Stimulated activated CD4-positive, alpha-beta T cell treated with anti-CD3 and anti-CD28 coated beads, Interleukin-15, amount 100 ng/mL, for 24 hours (primary cell): ENCODE measurements at regions not wholly inside any gene's neighbourhood (a gene's known extent, or its start where the extent isn't known, plus 50 kb on each side); places are given as distances from the start of the nearest gene placed in this dataset.

ENCODE experiments used
- DNase-seq: peaks from one replicate; pipeline ENCODE4 v3.0.0-alpha.2; 2020

DNA sequence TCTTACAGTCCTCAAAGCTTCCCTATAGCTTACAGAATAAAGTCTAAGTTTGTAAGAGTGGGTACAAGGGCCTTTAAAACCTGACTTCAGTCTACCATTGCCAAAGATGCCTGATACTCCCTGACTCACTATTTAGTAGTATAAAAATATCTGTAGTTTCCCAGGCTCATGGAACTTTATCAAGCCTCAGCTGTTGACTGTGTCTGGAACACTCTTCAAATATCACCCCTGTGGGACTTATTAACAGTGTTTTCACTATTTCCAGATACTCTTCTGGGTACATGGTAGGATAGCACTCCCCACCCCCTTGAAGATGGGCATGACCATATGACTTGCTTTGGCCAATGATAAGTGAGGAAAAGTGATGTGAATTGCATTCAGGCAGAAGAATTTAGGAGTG is 105.3 kb upstream of the TENT5A start:
- no peak for DNase-seq

DNA sequence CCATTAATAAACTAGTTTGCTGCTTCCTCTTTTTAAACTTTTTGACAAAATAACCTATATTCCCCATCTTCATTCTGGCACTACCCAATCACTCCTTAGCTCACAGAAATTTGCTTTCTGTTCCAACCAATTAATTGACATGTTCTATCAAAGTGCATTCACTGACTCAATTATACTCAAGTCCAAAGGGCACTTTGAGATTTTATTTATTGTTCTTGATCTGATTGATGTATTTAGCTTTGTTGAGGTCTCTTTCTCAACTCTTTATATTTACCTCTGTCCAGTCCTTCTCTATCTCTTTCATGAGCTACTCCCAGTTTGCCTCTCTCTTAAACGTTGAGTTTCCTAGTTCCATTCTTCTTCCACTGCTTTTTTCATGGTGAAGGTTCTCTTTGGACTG is 104.4 kb upstream of the TENT5A start:
- DNase-seq: no peak

DNA sequence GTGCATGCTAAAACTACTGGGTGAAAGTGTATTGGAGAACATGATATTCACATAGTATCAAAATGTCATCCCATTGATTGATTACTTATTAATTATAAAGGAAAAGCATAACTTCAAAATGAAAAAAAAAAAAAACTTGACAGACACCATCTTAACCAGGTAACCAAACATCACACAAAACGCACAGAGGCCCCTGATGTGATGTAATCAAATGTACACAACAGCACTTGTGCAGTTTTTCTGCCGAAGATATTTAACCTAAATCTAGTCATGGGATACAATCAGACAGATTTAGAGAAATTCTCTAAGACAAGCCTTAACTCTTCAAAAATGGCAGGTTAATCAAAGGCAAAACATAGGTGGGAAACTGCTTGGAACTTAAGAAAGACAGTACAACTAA is 102.0 kb upstream of the TENT5A start:
- no peak for DNase-seq

DNA sequence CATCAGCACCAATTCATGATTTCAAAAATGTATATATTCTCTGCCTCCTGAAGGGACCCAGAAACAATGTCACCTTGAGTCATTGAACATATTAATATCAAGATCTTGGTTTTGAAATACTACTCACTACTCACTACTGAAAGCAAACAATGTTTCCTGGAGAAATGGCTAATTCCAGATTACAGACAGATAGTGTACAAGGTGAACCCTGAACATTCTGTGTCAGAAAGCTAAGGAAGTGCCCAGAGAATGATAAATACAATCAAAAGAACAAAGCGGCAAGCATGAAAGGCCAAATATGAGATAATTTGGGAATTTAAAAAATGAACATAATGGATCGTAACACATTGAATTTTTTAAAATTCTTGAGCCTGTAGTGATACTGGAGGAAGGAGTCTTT is 101.5 kb upstream of the TENT5A start:
- no peak for DNase-seq

DNA sequence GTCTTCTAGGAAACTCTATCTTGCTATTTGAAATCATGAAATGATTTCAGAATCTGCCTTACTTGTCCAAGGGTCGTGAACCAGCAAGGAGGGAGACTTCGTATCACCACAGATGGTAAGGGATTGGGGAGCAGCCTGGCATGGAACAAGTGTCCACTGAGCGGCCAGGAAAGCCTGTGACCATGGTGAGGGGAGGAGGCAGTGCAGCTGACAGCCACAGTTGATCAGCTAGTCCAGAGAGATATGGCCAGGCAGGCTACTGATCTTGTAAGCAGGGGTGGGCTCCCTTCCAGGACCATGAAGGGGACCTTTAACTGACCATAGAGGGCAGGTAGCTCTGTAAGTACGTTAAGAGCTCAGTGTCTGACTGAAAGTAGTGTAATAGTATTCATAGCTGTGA is 96.8 kb upstream of the TENT5A start:
- no peak for DNase-seq

DNA sequence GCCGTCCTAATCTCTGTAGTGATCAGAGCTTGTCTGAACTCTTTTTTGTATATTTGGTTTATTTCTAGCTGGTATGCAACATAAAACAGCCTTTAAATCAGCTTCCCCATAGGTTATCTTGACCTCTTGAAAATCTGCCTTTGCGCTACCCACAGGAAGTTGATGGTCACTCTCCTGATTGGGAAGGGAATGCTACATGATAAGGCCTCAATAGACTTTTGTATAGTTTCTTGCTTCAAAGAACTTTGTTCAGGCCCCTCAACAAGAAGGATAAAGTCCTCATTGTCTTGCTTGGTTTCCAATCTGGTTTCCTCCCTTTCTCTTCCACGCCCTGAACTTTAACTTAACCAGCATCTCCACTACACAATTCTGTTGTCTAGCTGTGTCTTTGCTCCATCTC is 95.4 kb upstream of the TENT5A start:
- no peak for DNase-seq

DNA sequence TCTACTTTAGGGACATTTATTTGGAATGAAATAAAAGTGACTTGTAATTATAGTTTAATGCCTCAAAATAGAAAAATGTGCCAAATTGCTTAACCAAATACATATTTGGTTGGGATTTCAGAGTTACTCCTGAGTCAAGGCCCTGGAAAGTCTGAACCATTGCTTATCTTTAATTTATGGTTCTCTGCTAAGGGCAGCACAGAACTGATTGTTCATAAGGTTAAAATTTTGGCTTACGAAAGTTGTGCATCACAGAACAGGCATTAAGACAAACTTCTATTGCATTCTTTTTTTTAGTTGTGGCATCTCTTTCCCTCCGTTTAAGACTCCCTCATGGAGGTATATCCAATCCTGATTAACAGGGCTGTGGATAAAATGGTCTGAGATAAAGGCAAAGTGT is 92.2 kb upstream of the TENT5A start:
- DNase-seq: no peak

DNA sequence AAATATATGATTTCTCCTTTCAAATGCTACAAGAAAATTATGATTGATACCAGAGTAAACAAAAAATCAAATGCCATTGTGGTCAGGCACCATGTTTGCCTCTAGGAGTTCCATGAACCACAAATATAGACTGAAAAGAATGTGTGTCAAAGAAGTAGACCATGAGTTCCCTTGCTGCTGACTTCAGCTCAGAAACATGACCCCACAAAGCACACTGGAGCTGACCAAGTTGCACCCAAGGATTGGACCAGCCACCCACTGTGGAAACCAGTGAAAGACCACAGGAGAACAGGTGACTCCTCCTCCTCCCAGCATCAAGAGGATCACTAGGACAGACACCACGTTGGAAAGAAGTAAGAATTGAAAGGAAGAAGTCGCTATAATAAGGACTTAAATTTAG is 90.8 kb upstream of the TENT5A start:
- DNase-seq: no peak

DNA sequence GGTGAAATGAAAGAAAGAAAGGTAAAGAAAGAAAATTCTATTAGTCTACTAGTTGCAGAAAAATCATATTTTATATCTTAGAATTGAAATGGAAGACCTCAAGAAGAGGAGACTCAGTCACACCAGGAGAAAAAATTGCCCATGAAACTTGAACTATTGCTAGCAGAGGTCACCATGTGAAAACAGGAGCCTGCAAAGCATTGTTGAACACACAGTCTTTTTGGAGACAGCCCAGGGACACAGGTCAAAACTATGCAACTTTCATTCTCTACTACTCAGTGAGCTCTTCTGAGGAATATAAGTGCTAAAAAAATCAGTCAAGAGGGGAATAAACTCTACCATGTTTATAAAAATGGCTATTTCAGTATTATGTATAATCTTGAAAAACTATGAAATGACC is 89.8 kb upstream of the TENT5A start:
- DNase-seq: no peak

DNA sequence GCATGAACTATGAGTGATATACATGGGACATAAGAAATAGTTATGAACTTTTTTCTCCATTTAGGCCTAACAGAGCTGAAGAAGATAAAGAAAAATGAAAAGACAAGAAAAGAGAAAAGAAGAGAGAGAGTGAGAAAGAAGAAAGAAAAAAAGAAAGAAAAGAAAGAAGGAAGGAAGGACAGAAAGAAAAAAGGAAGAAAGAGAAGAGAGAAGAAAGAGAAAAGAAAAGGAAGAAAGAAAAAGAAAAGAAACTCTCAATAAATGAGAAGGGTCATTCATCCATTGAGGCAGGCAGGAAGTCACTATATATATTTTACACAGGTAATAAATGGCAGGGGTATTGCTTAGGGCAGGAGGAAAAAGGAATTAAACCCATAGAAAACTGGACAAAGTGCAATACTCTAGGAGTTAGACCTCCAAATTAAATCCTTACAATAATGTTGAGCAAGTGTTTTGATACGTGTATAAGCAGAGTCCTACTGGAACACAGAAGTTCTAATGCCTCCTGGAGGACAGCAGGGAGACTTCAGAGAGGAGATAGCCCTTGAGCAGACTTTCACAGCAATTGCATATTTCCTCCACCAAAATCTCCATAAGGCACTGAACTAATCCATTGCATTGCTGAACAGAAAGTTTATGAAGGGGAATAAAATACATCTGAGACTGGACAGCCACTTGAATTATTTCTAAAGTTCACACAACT is 86.4 kb upstream of the TENT5A start:
- DNase-seq: no peak

DNA sequence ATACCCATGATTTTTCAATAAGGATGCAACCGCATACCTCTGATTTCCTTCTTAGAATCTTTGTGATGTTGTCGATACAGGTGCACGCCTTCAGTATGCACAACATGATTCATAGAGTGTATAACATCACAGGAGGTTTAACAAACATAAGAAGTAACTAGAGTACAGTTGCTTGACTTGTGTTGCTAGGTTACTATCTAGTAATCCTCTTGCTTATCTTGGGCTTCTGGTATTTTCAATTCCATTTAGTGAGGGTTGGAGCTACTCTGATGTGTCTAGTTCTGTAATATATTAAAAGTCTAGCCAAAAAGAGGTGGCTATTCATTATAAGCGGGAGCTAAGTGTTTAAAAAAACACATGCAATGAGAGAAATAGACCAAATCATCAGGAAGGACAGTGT is 85.5 kb upstream of the TENT5A start:
- DNase-seq: no peak

DNA sequence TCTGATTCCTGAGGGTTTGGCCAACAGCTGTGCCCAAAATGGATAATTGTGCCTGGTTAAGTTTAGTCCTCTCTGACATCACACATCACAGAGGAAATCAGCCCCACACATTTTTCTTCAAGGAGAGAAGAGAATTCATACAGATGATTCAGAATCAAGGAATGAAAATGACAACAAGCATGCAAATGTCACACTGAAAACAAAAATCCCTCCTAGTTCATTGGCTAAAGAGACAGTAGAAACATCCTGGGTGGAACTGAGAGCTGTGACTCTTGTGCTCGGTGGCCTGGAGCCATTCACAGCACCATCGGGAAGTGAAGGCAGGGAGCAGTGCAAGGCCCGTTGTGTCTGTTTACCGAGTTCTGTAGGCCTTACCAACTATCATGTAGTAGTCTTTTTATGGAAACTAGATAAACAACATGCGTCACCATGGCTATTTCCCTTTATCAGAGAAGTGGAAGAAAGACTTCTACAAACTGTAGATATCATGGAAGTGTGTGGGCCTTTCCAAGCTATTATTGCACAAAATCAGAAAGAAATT is 81.7 kb upstream of the TENT5A start:
- no peak for DNase-seq

DNA sequence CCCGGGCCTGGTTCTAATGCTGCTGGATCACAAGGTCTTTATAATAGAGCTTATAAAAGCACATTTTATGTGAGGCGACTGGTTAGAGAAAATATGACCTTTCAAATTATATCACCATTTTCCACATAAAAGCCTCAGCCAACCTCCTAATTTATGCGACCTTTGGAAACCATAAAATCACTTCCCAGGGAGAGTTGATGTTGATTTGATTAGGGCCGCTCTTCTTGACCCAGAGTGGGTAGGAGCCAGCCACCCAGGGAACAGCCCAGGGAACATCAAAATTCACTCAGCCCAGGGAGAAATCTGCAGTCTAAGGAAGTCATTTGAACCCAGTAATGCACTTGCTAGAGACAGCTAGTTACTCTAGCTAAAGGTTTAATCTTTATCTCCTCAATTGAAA is 79.8 kb upstream of the TENT5A start:
- DNase-seq: no peak

DNA sequence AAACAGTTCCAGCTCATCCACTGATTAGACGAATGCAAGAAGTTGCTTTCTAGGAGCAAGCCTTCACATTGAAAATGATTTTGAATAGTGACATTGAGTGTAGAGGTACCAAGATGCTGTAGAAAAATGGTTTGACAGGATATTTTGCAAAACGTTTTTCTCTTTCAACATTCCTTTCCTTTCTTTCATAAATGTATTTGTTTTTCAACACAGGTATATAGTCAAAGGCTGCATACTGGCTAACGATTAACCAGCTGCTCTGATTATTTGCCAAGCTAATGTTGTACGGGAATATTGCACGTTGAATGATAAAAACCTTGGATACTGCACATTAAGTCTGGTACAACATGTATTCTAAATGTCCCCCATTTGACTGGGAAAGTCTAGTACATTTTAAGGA is 78.8 kb upstream of the TENT5A start:
- no peak for DNase-seq

DNA sequence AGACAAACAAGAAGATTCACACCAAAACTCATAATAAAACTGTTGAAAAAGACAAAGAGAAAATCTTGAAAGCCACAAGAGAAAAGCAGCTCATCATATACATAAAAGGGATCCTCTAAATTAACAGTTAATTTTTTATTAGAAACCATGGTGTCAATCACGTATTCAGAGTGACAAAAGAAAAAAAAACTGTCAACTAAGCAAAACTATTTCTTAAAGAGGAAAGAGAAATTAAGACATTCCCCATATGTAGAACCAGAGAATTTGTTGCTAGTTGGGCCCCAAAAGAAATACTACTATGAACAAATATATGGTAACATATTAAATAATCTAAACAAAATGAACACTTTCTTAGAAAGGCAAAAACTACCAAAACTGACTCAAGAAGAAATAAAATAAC is 74.3 kb upstream of the TENT5A start:
- DNase-seq: no peak

DNA sequence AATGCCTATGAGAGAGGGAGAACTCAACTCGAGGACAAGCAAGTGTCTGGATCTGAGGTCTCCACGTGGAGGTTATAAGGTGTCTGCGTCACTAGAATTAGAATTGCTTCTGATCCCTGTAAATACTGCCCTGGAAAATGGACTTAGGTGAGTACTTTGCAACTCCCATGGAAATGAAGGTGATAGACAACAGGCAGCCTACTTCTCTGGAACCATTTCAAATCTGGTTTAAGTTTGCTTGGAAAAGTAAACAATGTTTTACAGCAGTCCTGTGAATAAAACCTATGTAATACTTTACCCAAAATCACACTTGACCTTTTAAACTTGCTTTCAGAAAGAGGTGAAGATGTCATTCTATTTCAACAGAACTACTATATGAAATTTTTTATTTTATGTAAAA is 70.1 kb upstream of the TENT5A start:
- no peak for DNase-seq

DNA sequence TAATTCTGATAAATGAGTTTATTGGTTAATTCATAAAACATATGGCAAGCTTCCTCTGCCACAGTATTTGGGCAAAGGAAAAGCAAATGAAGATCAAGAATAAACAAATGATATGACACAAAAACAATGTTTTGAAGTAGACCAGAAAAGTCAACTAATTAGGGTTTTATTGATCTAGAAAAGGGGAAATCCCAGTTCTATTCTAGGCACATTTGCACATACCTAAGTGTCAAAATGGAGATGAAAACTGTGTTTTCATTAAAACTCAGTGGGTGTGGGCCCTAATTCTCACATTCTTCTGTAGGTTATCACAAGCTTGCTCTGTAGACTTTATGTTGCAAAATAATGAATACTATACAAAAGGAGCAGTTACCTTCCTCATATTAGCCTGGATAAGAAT is 69.0 kb upstream of the TENT5A start:
- no peak for DNase-seq

DNA sequence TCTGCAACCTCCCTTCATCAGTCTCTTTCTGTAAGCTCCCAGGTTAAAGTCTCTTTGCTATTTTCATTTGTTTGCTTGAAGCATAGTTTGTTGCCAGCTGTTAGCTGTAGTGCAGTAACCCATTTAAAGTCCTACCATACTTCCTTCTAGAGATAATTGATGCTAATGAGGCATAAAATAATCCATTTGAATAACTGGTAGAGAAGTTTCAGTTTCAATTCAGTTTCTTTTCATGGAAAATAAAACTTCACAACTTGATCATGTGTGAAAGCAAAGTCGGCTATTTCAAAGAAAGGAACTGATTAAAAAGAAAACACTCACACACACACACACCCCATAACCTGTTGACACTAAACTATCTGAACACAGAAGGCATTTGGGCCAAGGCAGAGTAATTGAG is 68.5 kb upstream of the TENT5A start:
- DNase-seq: no peak

DNA sequence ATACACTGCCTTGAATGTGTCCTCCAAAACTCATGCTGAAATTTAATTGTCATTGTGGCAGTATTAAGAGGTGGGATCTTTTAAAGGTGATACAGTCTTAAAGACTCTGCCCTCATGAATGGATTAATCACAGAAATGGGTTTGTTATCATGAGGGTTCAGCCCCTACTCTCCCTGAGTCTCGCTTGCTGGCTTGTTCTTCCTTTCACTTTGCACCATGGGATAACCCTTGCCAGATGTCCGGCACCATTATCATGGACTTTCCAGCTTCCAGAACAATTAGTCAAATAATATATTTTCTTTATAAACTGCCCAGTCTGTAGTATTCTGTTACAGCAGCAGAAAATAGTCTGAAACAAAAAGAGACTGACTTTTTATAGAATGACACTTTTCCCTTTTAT is 67.9 kb upstream of the TENT5A start:
- no peak for DNase-seq

DNA sequence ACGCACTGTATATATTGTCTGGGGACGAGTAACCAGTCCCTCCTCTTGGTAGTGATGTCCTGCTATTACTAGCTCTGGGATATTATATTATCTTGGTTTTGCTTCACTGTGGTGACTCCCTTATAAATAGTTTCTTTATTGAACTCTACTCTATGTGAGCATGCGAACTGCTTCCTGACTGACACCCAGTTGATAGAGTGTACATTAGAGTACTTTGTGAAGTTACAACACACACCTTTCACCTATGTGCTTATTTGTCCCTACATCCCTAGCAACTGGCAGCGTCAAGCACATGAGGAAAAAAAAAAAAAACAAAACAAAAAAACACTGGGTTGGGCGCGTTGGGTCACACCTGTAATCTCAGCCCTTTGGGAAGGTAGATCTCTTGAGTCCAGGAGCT is 67.3 kb upstream of the TENT5A start:
- no peak for DNase-seq

DNA sequence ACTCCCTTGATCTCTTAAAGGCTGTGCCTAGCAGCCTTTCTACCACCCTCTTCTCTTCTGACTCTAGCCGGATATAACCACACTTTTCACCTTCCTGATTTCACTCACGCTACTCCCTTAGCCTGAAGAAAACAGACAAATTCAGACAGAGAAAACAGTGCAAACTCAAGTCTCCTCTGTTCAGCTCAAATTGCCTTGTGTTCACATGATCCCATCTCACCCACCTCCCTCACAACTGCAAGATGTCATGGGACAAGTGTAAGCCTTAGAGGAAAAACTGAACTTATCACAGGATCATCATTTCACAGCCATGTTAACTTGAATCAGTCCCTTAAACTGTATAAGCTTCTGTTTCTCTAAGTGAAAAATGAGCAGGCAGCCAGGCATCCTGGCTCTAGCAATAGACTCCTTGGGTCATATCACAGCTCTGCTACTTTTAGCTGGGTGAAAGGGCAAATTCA is 66.5 kb upstream of the TENT5A start:
- DNase-seq: no peak

DNA sequence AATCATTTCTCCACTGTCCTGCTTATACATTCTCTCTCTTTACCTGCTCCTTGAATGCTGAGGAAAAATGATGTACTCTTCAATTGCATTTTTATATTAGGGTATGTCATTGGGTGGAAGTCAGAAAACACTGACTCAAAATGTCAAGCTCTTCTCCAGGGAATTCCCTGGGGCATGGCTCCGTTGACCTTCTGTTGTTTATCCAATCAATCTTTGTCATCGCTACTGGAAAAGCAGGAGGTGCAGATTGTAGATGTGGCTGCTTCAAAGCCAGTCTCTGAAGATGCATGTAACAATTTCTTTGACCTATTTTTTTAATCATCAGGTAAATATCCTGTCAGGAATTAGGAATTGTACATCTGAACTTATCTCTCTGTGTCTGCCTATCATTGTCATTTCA is 63.9 kb upstream of the TENT5A start:
- DNase-seq: no peak

DNA sequence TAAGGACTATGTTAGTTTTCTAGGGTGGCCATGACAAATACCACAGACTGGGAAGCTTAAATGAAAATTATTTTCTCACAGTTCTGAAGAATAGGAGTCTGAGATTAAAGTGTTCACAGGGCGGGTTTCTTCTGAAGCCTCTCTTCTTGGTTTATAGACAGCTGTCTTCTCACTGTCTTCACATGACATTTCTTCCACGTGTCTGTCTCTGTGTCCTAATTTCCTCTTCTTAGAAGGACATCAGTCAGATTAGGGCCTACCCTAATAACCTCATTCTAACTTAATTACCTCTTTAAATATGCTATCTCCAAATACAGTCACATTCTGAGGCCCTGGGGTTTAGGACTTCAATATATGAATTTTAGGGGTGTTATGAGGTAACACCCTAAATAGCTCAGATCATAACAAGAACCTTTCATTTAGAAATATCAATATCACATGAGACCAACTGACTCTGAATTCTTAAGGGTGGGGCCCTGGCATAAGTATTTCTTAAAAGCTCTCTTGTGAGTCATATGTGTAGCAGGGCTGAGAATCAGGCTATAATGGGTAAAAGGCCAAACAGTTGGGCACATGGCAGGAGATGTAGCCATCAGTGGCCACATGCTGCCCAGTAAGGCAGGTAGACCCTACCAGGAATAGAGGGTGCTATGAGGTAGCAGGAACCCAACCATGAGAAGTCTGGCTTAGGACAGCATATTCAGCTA is 62.0 kb upstream of the TENT5A start:
- no peak for DNase-seq

DNA sequence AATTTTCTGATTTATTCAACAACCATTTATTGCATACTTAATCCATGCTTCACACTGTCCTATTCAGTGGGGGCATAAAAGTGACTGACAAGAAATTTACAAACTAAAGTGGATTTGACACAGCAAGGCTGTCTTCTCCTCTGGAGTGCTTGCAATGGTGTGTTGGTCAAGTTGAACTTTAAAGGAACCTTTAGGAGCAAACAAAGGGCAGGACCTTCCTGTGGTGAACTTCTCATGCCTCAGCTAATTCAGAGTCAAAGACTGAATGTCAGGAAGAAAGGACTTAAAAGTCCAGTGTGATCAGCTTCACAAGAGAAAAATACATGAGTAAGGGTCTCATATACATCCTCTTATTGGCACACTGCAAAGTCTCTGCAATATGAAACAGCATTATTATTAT is 60.8 kb upstream of the TENT5A start:
- no peak for DNase-seq

DNA sequence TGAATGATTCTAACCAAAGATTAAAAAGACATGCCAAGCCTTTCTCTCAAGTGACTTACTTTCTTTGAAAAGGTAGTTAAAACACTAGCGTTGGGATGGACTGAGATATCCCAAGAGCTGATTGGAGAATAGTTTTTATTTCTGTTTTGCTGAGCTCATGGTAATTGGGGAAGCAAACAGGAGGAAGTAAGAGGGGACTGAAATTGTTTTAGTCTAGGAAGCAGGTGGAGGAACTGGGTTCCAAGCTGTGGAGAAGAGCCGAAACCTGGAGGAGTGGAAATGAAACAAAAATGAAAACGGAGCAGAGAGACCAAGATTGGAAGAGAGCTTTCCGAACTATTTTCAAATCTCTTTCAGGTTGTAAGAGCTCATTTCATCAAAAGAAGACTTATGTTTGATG is 59.9 kb upstream of the TENT5A start:
- no peak for DNase-seq
